HL-60 (cell line): ENCODE measurements at regions not wholly inside any gene's neighbourhood (a gene's known extent, or its start where the extent isn't known, plus 50 kb on each side); places are given as distances from the start of the nearest gene placed in this dataset.

Source experiments
- DNase-seq, 2 experiments: peaks; one replicate each; pipeline ENCODE4 v3.0.0-alpha.2; 2010 to 2020; ENCODE audit warnings: low read depth in 1 of 2, low spot score in 1 of 2
- H3K27ac ChIP-seq: fragments of 250-450 bp; sonication (Bioruptor Pico); replicated peaks from 2 replicates; pipeline ENCODE4 v1.5.1; 2020; ENCODE audit warnings: mild to moderate bottlenecking, moderate library complexity
- H3K27me3 ChIP-seq: fragments of 250-450 bp; sonication (Bioruptor Pico); 2 replicates; pipeline ENCODE4 v1.5.1; 2021; ENCODE audit warnings: mild to moderate bottlenecking, moderate library complexity; ENCODE audit not compliant: insufficient read depth, poor library complexity, severe bottlenecking
- H3K4me3 ChIP-seq: replicated peaks from 2 replicates; pipeline ENCODE4 v1.5.1; 2011; ENCODE audit warnings: mild to moderate bottlenecking, control low read depth, low read length; ENCODE audit not compliant: insufficient read depth
- CTCF ChIP-seq: IDR thresholded peaks from one replicate; pipeline ENCODE4 v1.5.1; 2011; ENCODE audit warnings: low read length, control low read depth, inconsistent platforms; ENCODE audit not compliant: insufficient read depth
- GABPA ChIP-seq: IDR thresholded peaks from 2 replicates; pipeline ENCODE4 v1.6.1; 2012; ENCODE audit warnings: low read depth
- POLR2AphosphoS5 ChIP-seq: IDR thresholded peaks from 2 replicates; pipeline ENCODE4 v1.6.1; 2012; ENCODE audit warnings: low read depth
- REST ChIP-seq: IDR thresholded peaks from 2 replicates; pipeline ENCODE4 v1.6.1; 2012; ENCODE audit warnings: low read depth; ENCODE audit not compliant: insufficient replicate concordance
- SPI1 ChIP-seq: IDR thresholded peaks from 2 replicates; pipeline ENCODE4 v1.6.1; 2012; ENCODE audit warnings: low read depth, mild to moderate bottlenecking, borderline replicate concordance

- no peak for DNase-seq
- no peak overlapping the region for H3K27ac ChIP-seq
- H3K27me3 ChIP-seq: no peaks in the 10 kb centered on the region
- no peak overlapping the region for H3K4me3 ChIP-seq
- TF ChIP-seq CTCF (no peak), POLR2AphosphoS5 (no peak), GABPA (no peak), SPI1 (no peak), REST (no peak)
These were observed 626.6 kb upstream of the ADGRB3 start for GRCh38 chr6:68008445-68008844.

GRCh38 chr6:68007717-68008116 lies 627.4 kb upstream of the ADGRB3 start:
- H3K4me3 ChIP-seq: no peak overlapping the region
- no peak for DNase-seq
- TF ChIP-seq POLR2AphosphoS5: no peak
- no peak for TF ChIP-seq CTCF
- no peak for TF ChIP-seq REST
- no peak for TF ChIP-seq SPI1
- TF ChIP-seq GABPA: no peak
- H3K27me3 ChIP-seq: no peaks in the 10 kb centered on the region
- no peak overlapping the region for H3K27ac ChIP-seq

- peak in 1 of 2 experiments; percentile 1 for DNase-seq
- no peak overlapping the region for H3K4me3 ChIP-seq
- H3K27ac ChIP-seq: no peak overlapping the region
- TF ChIP-seq SPI1: no peak
- no peak for TF ChIP-seq GABPA
- no peak for TF ChIP-seq REST
- TF ChIP-seq CTCF: no peak
- no peak for TF ChIP-seq POLR2AphosphoS5
- H3K27me3 ChIP-seq: no peaks in the 10 kb centered on the region
These were observed 648.3 kb upstream of the ADGRB3 start for GRCh38 chr6:67986694-67987232.
